ENCODE measurements at regions not wholly inside any gene's neighbourhood (a gene's known extent, or its start where the extent isn't known, plus 50 kb on each side); places are given as distances from the start of the nearest gene placed in this dataset.

- no peak overlapping the region for H3K4me3 ChIP-seq (replicated peaks in 1 of 3; ENCODE audit: low read depth in 2 of 3, low read length in 3 of 3)
- H3K27me3 Mint-ChIP-seq (ENCODE audit: low read depth in 3 of 3): no peaks in the 10 kb centered on the region
- intact Hi-C loops (cut with micrococcal nuclease): no loop called here
- no peak for DNase-seq
- no peaks in the 10 kb centered on the region for H4K20me1 ChIP-seq (ENCODE audit: insufficient read depth, low read length)
- no peaks in the 10 kb centered on the region for H3K4me1 ChIP-seq (ENCODE audit: control insufficient read depth in 1 of 2, insufficient read depth in 2 of 2, low read length in 2 of 2)
- no CpG with 5 or more reads among the region's 1 CpG for WGBS (ENCODE audit: insufficient coverage)
- no peaks in the 10 kb centered on the region for H3K36me3 ChIP-seq (replicated peaks in 1 of 2; ENCODE audit: control insufficient read depth in 1 of 2, insufficient read depth in 2 of 2, low read length in 2 of 2)
- H3K9me3 ChIP-seq (replicated peaks in 1 of 2; ENCODE audit: control insufficient read depth in 1 of 2, insufficient read depth in 1 of 2, low read length in 2 of 2): no peaks in the 10 kb centered on the region
- H3K9me3 Mint-ChIP-seq: no peaks in the 10 kb centered on the region
- no peaks in the 10 kb centered on the region for H3K4me1 Mint-ChIP-seq
- H3K36me3 Mint-ChIP-seq: no peaks in the 10 kb centered on the region
- H2AFZ ChIP-seq (ENCODE audit: insufficient read depth, low read depth, low read length, poor library complexity, severe bottlenecking): no peak overlapping the region
- TF ChIP-seq, protein P1, sequence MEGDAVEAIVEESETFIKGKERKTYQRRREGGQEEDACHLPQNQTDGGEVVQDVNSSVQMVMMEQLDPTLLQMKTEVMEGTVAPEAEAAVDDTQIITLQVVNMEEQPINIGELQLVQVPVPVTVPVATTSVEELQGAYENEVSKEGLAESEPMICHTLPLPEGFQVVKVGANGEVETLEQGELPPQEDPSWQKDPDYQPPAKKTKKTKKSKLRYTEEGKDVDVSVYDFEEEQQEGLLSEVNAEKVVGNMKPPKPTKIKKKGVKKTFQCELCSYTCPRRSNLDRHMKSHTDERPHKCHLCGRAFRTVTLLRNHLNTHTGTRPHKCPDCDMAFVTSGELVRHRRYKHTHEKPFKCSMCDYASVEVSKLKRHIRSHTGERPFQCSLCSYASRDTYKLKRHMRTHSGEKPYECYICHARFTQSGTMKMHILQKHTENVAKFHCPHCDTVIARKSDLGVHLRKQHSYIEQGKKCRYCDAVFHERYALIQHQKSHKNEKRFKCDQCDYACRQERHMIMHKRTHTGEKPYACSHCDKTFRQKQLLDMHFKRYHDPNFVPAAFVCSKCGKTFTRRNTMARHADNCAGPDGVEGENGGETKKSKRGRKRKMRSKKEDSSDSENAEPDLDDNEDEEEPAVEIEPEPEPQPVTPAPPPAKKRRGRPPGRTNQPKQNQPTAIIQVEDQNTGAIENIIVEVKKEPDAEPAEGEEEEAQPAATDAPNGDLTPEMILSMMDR (IDR thresholded peaks at IDR 0.05): no peak
- H3K27me3 ChIP-seq (ENCODE audit: control insufficient read depth in 2 of 2, insufficient read depth in 2 of 2, low read length in 2 of 2): no peaks in the 10 kb centered on the region
- H3K79me2 ChIP-seq (ENCODE audit: insufficient read depth, low read length): no peaks in the 10 kb centered on the region
- no peak overlapping the region for H3K27ac ChIP-seq (ENCODE audit: low read depth in 1 of 2, low read length in 2 of 2)
- H3K4me3 Mint-ChIP-seq: no peak overlapping the region
- H3K4me2 ChIP-seq (replicated peaks; ENCODE audit: extremely low read depth, low read length, poor library complexity, severe bottlenecking): no peak overlapping the region
- no peak overlapping the region for H3K27ac Mint-ChIP-seq
- no peak overlapping the region for H3K9ac ChIP-seq (ENCODE audit: insufficient read depth, low read length, poor library complexity, severe bottlenecking)
Observed at GRCh38 chr3:4030624-4031023, 231.4 kb downstream of the LRRN1 start.

DNA sequence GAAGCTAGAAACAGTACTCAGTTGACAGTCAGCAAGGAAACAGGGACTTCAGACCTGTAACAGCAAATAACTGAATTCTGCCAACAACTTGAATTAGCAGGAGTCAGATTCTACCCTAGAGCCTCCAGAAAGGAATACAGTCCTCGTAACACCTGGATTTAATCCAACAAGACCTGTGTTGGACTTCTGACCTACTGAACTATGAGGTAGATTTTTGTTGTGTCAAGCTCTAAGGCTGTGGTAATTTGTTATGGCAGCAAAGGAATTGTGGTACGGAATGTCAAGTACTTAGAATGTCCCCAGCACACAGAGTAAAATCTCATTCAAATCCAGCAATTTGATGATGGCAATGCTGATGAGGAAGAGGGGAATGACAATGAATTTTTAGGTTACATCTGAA is 234.1 kb downstream of the LRRN1 start:
- no peak overlapping the region for H3K4me3 ChIP-seq (replicated peaks in 1 of 3; ENCODE audit: low read depth in 2 of 3, low read length in 3 of 3)

More for the DNA sequence above, 234.1 kb downstream of the LRRN1 start:
- intact Hi-C loops (cut with micrococcal nuclease): no loop called here
- no peaks in the 10 kb centered on the region for H3K4me1 ChIP-seq (ENCODE audit: control insufficient read depth in 1 of 2, insufficient read depth in 2 of 2, low read length in 2 of 2)
- H3K27ac ChIP-seq (ENCODE audit: low read depth in 1 of 2, low read length in 2 of 2): no peak overlapping the region
- no peak overlapping the region for H3K4me2 ChIP-seq (replicated peaks; ENCODE audit: extremely low read depth, low read length, poor library complexity, severe bottlenecking)
- no peak overlapping the region for H3K4me3 Mint-ChIP-seq
- no peak overlapping the region for H2AFZ ChIP-seq (ENCODE audit: insufficient read depth, low read depth, low read length, poor library complexity, severe bottlenecking)
- H3K36me3 Mint-ChIP-seq: no peaks in the 10 kb centered on the region
- no peaks in the 10 kb centered on the region for H3K4me1 Mint-ChIP-seq
- no peak for DNase-seq
- H4K20me1 ChIP-seq (ENCODE audit: insufficient read depth, low read length): no peaks in the 10 kb centered on the region
- H3K36me3 ChIP-seq (replicated peaks in 1 of 2; ENCODE audit: control insufficient read depth in 1 of 2, insufficient read depth in 2 of 2, low read length in 2 of 2): no peaks in the 10 kb centered on the region
- TF ChIP-seq, protein P1 (IDR thresholded peaks at IDR 0.05): no peak
- H3K27ac Mint-ChIP-seq: no peak overlapping the region
- no peaks in the 10 kb centered on the region for H3K27me3 Mint-ChIP-seq (ENCODE audit: low read depth in 3 of 3)
- H3K9me3 Mint-ChIP-seq: no peaks in the 10 kb centered on the region
- no peaks in the 10 kb centered on the region for H3K27me3 ChIP-seq (ENCODE audit: control insufficient read depth in 2 of 2, insufficient read depth in 2 of 2, low read length in 2 of 2)
- H3K79me2 ChIP-seq (ENCODE audit: insufficient read depth, low read length): no peaks in the 10 kb centered on the region
- no peak overlapping the region for H3K9ac ChIP-seq (ENCODE audit: insufficient read depth, low read length, poor library complexity, severe bottlenecking)
- no CpG with 5 or more reads among the region's 2 CpGs for WGBS (ENCODE audit: insufficient coverage)
- no peaks in the 10 kb centered on the region for H3K9me3 ChIP-seq (replicated peaks in 1 of 2; ENCODE audit: control insufficient read depth in 1 of 2, insufficient read depth in 1 of 2, low read length in 2 of 2)
